Omental fat pad (tissue), 3 donors: ENCODE measurements at regions not wholly inside any gene's neighbourhood (a gene's known extent, or its start where the extent isn't known, plus 50 kb on each side); places are given as distances from the start of the nearest gene placed in this dataset.

Experiments used
- ATAC-seq: fragments of 150-250 bp; one replicate; pipeline ENCODE4 v1.9.1; 2016; ENCODE audit warnings: mild to moderate bottlenecking, moderate library complexity; ENCODE audit not compliant: low FRiP score
- DNase-seq: peaks from one replicate; pipeline ENCODE4 v3.0.0-alpha.2; 2019; ENCODE audit warnings: low spot score
- TF ChIP-seq, protein P1 (sequence below), 3 donors: fragments of 450-650 bp; IDR thresholded peaks; one replicate each; pipeline ENCODE4 v1.5.1; 2016 to 2017; ENCODE audit warnings: antibody characterized with exemption in 3 of 3, mild to moderate bottlenecking in 3 of 3, moderate library complexity in 2 of 3

DNA sequence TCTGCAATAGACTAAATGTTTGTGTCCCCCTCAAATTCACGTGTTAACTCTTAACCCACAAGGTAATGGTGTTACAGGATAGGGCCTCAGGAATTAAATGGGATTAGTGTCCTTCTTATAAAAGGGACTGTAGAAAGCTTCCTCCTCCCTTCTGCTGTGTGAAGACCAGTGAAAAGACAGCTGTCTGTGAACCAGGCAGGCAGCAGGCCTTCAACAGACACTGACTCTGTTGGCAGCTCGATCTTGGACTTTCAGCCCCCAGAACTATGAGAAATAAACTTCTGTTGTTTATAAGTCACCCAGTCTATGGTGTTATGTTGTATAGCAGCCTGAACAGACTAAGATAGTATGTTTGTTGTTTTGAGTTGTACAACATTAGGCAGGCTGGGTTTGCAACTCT, 208.1 kb downstream of the GBA3 start:
- TF ChIP-seq, protein P1, sequence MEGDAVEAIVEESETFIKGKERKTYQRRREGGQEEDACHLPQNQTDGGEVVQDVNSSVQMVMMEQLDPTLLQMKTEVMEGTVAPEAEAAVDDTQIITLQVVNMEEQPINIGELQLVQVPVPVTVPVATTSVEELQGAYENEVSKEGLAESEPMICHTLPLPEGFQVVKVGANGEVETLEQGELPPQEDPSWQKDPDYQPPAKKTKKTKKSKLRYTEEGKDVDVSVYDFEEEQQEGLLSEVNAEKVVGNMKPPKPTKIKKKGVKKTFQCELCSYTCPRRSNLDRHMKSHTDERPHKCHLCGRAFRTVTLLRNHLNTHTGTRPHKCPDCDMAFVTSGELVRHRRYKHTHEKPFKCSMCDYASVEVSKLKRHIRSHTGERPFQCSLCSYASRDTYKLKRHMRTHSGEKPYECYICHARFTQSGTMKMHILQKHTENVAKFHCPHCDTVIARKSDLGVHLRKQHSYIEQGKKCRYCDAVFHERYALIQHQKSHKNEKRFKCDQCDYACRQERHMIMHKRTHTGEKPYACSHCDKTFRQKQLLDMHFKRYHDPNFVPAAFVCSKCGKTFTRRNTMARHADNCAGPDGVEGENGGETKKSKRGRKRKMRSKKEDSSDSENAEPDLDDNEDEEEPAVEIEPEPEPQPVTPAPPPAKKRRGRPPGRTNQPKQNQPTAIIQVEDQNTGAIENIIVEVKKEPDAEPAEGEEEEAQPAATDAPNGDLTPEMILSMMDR (IDR thresholded peaks at IDR 0.05) = no peak
- ATAC-seq (no peak), DNase-seq (no peak)

DNA sequence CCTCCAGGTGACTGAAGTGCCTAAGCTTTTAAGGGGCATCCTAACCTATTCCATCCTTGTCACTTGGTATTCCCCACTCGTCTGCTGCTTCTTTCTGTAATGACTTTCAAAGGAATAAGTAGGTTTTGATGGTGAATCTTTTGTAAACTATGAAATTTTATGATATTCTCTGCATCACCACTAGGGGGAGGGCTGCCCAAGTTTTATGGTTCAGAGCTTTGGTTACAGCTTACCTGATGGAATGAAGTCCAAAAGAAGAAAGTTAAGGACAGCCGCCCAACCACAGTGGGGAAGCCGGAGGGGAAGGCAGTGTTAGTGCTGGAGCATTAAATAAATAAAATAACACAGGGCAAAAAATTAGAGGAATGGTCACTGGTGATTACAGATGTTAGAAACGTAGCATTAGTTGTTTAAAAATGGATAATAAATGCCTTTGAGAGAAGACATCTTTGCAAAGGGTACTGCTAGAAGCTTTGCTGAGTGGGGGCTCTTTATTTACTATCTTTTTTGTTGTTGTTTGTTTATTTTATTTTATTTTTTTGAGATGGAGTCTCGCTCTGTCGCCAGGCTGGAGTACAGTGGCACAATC, 204.9 kb downstream of the GBA3 start:
- no peak for DNase-seq
- ATAC-seq = no peak
- TF ChIP-seq, protein P1 (IDR thresholded peaks at IDR 0.05) = no peak

- TF ChIP-seq, protein P1 (IDR thresholded peaks at IDR 0.05) = no peak
- no peak for DNase-seq
- no peak for ATAC-seq
Measured at GRCh38 chr4:22895482-22895881, 202.7 kb downstream of the GBA3 start.

DNA sequence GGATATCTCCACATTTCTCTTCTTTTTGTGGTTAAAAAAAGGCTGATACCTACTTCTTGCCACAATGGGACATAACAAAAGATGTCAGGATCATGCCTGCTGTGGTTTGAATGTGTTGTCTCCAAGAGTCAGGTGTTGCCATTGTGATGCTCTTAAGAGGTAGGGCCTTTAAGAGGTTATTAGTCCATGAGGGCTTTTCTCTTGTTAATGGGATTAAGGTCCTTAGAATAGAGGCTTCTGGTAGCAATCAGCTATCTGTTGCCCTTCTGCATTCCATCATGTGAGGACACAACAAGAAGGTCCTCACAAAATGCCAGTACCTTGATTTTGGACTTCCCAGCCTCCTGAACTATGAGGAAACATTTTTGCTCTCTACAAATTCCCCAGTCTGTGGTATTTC, 191.4 kb downstream of the GBA3 start:
- DNase-seq (no peak), ATAC-seq (no peak)
- TF ChIP-seq, protein P1 (IDR thresholded peaks at IDR 0.05) = no peak

DNA sequence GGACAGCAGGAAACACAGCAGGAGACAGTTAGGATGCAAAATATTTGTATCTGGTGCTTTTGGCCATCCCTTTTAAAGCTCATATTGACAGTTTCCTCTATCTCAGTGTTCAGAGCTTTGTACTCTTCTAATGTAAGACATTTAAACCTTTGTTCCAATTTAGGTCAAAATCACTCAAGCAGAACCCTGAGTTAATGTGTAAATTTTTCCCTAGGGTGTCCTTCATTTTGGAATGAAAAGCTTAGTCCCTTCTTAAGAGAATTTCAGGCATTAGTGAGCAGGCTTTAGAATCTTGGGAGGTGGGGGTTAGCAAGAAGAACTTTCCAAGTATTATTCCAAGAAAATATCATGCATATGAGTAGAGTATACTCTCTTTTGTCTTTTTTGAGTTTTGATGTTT, 188.7 kb downstream of the GBA3 start:
- DNase-seq = no peak
- no peak for ATAC-seq
- TF ChIP-seq, protein P1 (IDR thresholded peaks at IDR 0.05) = no peak

GRCh38 chr4:22877486-22878052, 184.8 kb downstream of the GBA3 start:
- ATAC-seq = no peak
- TF ChIP-seq, protein P1 (IDR thresholded peaks at IDR 0.05) = no peak
- no peak for DNase-seq

DNA sequence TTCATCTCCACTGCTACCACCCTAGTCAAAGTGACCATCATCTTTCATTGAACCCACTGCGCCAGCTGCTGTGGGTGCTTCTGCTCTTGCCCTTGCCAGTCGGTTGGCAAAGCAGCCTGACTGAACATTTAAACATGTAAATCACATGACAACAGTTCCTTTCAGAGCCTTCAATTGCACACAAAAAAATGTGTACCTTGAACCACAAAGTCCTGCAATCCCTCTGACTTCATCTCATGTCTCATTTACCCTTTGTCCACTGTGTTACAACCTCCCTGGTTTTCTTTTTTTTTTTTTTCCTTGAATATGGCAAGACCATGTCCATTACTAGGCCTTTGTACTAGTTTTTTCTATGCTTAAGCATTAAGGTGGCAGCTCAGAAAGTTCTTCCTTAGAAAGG, 183.5 kb downstream of the GBA3 start:
- ATAC-seq (no peak), DNase-seq (no peak)
- TF ChIP-seq, protein P1 (IDR thresholded peaks at IDR 0.05) = no peak
